ENCODE measurements at regions not wholly inside any gene's neighbourhood (a gene's known extent, or its start where the extent isn't known, plus 50 kb on each side); places are given as distances from the start of the nearest gene placed in this dataset.

- 97% methylated on average over 2 of the region's 2 CpGs; no CpG with 5 or more reads in 1 of the 2 experiments for WGBS, 2 experiments (ENCODE audit: extremely low coverage in 1 of 2, insufficient coverage in 1 of 2, insufficient read length in 1 of 2, insufficient replicate concordance in 2 of 2, low coverage in 1 of 2, low lambda C conversion rate in 2 of 2, missing lambda C conversion rate in 1 of 2)
Observed at GRCh38 chr14:38874721-38875120, 228.3 kb downstream of the SEC23A start.

More at GRCh38 chr14:38874721-38875120, 228.3 kb downstream of the SEC23A start:
- H2BK15ac ChIP-seq (ENCODE audit: low read length), result no peak overlapping the region
- no peak overlapping the region for H3K23ac ChIP-seq (ENCODE audit: insufficient read length)
- H3K79me1 ChIP-seq (ENCODE audit: low read depth, low read length), result no peaks in the 10 kb centered on the region
- FAIRE-seq (no peak), DNase-seq (ENCODE audit: low read depth in 1 of 2, low spot score in 2 of 2) (no peak)
- no peak overlapping the region for H2AFZ ChIP-seq (ENCODE audit: low read length)
- H2BK120ac ChIP-seq (replicated peaks; ENCODE audit: low read depth, low read length), result no peak overlapping the region
- H3K14ac ChIP-seq (ENCODE audit: insufficient read length), result no peak overlapping the region
- no peak overlapping the region for H3K4me3 ChIP-seq (ENCODE audit: extremely low read depth in 1 of 4, insufficient read depth in 2 of 4, low read depth in 3 of 4, low read length in 4 of 4)
- H2AK5ac ChIP-seq (ENCODE audit: low read depth, low read length), result no peak overlapping the region
- no peak overlapping the region for H3K56ac ChIP-seq (replicated peaks; ENCODE audit: insufficient read length, low read depth, low read length)
- no peak overlapping the region for H3K4me2 ChIP-seq (ENCODE audit: insufficient read depth in 1 of 2, low read depth in 2 of 2, low read length in 2 of 2)
- no peaks in the 10 kb centered on the region for H3K9me3 ChIP-seq (ENCODE audit: insufficient read depth in 2 of 2, low read depth in 1 of 2, low read length in 1 of 2)
- CTCF ChIA-PET (ENCODE audit: partially characterized antibody), result interaction anchor here (0.7 to 1.1 kb wide), 2 partner anchors 9 to 153 kb away, joined by 3 read pairs; no protein-coding TSS in a partner anchor
- no peaks in the 10 kb centered on the region for H3K27me3 ChIP-seq (replicated peaks in 1 of 4; ENCODE audit: control insufficient read depth in 3 of 4, extremely low read depth in 1 of 4, insufficient read depth in 3 of 4, low read length in 3 of 4)
- no peak overlapping the region for H2BK12ac ChIP-seq (ENCODE audit: low read depth, low read length)
- H3K79me2 ChIP-seq (ENCODE audit: control insufficient read depth in 1 of 2, insufficient read depth in 2 of 2, low read length in 2 of 2), result no peaks in the 10 kb centered on the region
- no peak overlapping the region for H4K5ac ChIP-seq (ENCODE audit: insufficient read length, low read depth, low read length)
- H3K23me2 ChIP-seq (ENCODE audit: low read depth, low read length), result no peaks in the 10 kb centered on the region
- H2BK20ac ChIP-seq (ENCODE audit: low read length), result no peak overlapping the region
- H4K91ac ChIP-seq (replicated peaks; ENCODE audit: insufficient read length, low read length), result no peak overlapping the region
- no peaks in the 10 kb centered on the region for H3K4me1 ChIP-seq (replicated peaks in 1 of 4; ENCODE audit: control insufficient read depth in 3 of 4, insufficient read depth in 4 of 4, low read length in 3 of 4)
- H4K20me1 ChIP-seq (replicated peaks in 1 of 2; ENCODE audit: control insufficient read depth in 1 of 2, insufficient read depth in 2 of 2, low read length in 2 of 2), result no peaks in the 10 kb centered on the region
- no peak overlapping the region for H4K8ac ChIP-seq (ENCODE audit: extremely low read depth, insufficient read depth, low read length)
- no peak overlapping the region for H3K9ac ChIP-seq (replicated peaks in 1 of 4; ENCODE audit: extremely low read depth in 1 of 4, low read depth in 3 of 4, low read length in 3 of 4)
- H3K4ac ChIP-seq (replicated peaks; ENCODE audit: insufficient read length, low read depth, low read length), result no peak overlapping the region
- no peak overlapping the region for H3K18ac ChIP-seq (ENCODE audit: extremely low read depth, low read length)
- TF ChIP-seq MAX (IDR thresholded peaks at IDR 0.05) (no peak), GTF2F1 (IDR thresholded peaks at IDR 0.05; ENCODE audit: borderline replicate concordance, low read depth, low read length) (no peak), SIRT6 (IDR thresholded peaks at IDR 0.05; ENCODE audit: low read length) (no peak), PHF8 (conservative IDR thresholded peaks at IDR 0.05; ENCODE audit: low read depth, low read length) (no peak), TAF1 (IDR thresholded peaks at IDR 0.05; ENCODE audit: low read depth, low read length) (no peak), POLR2A (IDR thresholded peaks at IDR 0.05; ENCODE audit: control extremely low read depth in 1 of 2, low read depth in 2 of 2, low read length in 2 of 2) (no peak), BRCA1 (IDR thresholded peaks at IDR 0.05; ENCODE audit: low read depth, low read length) (no peak), TCF12 (IDR thresholded peaks at IDR 0.05; ENCODE audit: low read depth, low read length) (no peak), SP2 (IDR thresholded peaks at IDR 0.05; ENCODE audit: low read length) (no peak)
- H3K27ac ChIP-seq (ENCODE audit: low read depth, low read length), result no peak overlapping the region
- POLR2A ChIA-PET (ENCODE audit: partially characterized antibody), result no interaction called here
- no peak overlapping the region for H2BK5ac ChIP-seq (ENCODE audit: low read depth, low read length)
- H3K36me3 ChIP-seq (ENCODE audit: control insufficient read depth in 2 of 4, insufficient read depth in 4 of 4, low read length in 3 of 4), result no peaks in the 10 kb centered on the region

Data from H1 (cell line).